Natural killer cell (primary cell): ENCODE measurements at regions not wholly inside any gene's neighbourhood (a gene's known extent, or its start where the extent isn't known, plus 50 kb on each side); places are given as distances from the start of the nearest gene placed in this dataset.

Experiments used
- ATAC-seq, 3 donors: fragments of 150-1000 bp in 2 of 3; fragments of 200-7000 bp in 1 of 3; cut with Tn5 transposase; 1 replicate in 1 of 3; 2 replicates in 2 of 3; pipeline ENCODE4 v1.10.0; 2021; ENCODE audit warnings: mild to moderate bottlenecking in 2 of 3, moderate library complexity in 2 of 3
- DNase-seq, 2 donors: peaks; one replicate each; pipeline versions ENCODE4 v3.0.0 to v3.0.0-alpha.2; 2013 to 2021; ENCODE audit warnings: mixed read lengths in 1 of 2
- H3K27ac ChIP-seq: one replicate; pipeline ENCODE4 v1.5.1; 2013; ENCODE audit warnings: mild to moderate bottlenecking, low read length
- H3K27me3 ChIP-seq: one replicate; pipeline ENCODE4 v1.6.1; 2013; ENCODE audit warnings: low read length; ENCODE audit not compliant: control insufficient read depth, insufficient read depth
- H3K36me3 ChIP-seq: one replicate; pipeline ENCODE4 v1.6.1; 2013; ENCODE audit warnings: low read length; ENCODE audit not compliant: control insufficient read depth, insufficient read depth
- H3K4me1 ChIP-seq: one replicate; pipeline ENCODE4 v1.6.1; 2013; ENCODE audit warnings: low read length; ENCODE audit not compliant: control insufficient read depth, insufficient read depth
- H3K4me3 ChIP-seq: one replicate; pipeline ENCODE4 v1.5.1; 2013; ENCODE audit warnings: low read length
- H3K9me3 ChIP-seq: one replicate; pipeline ENCODE4 v1.6.1; 2013; ENCODE audit warnings: low read length; ENCODE audit not compliant: control insufficient read depth, insufficient read depth
- H3K27ac Mint-ChIP-seq, 2 donors: one replicate each; pipeline ENCODE4 v1.8.0; 2022; ENCODE audit warnings: mild to moderate bottlenecking in 2 of 2, mixed read lengths in 2 of 2, moderate library complexity in 1 of 2
- H3K27me3 Mint-ChIP-seq, 2 donors: one replicate each; pipeline ENCODE4 v1.8.0; 2022; ENCODE audit warnings: low read depth in 2 of 2, mixed read lengths in 2 of 2
- H3K36me3 Mint-ChIP-seq: one replicate; pipeline ENCODE4 v1.8.0; 2022; ENCODE audit warnings: mixed read lengths
- H3K4me1 Mint-ChIP-seq, 2 donors: one replicate each; pipeline ENCODE4 v1.8.0; 2022; ENCODE audit warnings: mixed read lengths in 2 of 2
- H3K4me3 Mint-ChIP-seq: one replicate; pipeline ENCODE4 v1.8.0; 2022; ENCODE audit warnings: mild to moderate bottlenecking, moderate library complexity, mixed read lengths
- H3K9me3 Mint-ChIP-seq, 2 donors: one replicate each; pipeline ENCODE4 v1.8.0; 2022; ENCODE audit warnings: mixed read lengths in 2 of 2
- WGBS: methylation state at CpG from one replicate; pipeline ENCODE4 v1.1.7; 2013; ENCODE audit warnings: missing lambda C conversion rate; ENCODE audit not compliant: insufficient coverage; 5-methylcytosine and 5-hydroxymethylcytosine counted together
- intact Hi-C: fragments of 100-400 bp; cut with micrococcal nuclease; formaldehyde crosslinking; loops from one replicate; pipeline ENCODE4 v1.14.2; 2022
- TF ChIP-seq, protein P1 (sequence below): fragments of 200-600 bp; IDR thresholded peaks from one replicate; pipeline ENCODE4 v1.8.0; 2022; ENCODE audit warnings: antibody characterized with exemption

GRCh38 chr20:39898467-39898852, 790.6 kb downstream of the MAFB start:
- Histone ChIP-seq H3K4me3 (no peak overlapping the region), H3K27me3 (no peaks in the 10 kb centered on the region), H3K9me3 (no peaks in the 10 kb centered on the region), H3K4me1 (no peaks in the 10 kb centered on the region), H3K27ac (no peak overlapping the region), H3K36me3 (no peaks in the 10 kb centered on the region)
- Mint-ChIP-seq H3K27me3 (peaks cover 0 to 9% of the 10 kb centered on the region in 2 donors), H3K9me3 (peaks cover 0 to 10% of the 10 kb centered on the region in 2 donors), H3K27ac (no peak overlapping the region), H3K4me3 (no peak overlapping the region), H3K4me1 (no peaks in the 10 kb centered on the region), H3K36me3 (no peaks in the 10 kb centered on the region)
- TF ChIP-seq, protein P1, sequence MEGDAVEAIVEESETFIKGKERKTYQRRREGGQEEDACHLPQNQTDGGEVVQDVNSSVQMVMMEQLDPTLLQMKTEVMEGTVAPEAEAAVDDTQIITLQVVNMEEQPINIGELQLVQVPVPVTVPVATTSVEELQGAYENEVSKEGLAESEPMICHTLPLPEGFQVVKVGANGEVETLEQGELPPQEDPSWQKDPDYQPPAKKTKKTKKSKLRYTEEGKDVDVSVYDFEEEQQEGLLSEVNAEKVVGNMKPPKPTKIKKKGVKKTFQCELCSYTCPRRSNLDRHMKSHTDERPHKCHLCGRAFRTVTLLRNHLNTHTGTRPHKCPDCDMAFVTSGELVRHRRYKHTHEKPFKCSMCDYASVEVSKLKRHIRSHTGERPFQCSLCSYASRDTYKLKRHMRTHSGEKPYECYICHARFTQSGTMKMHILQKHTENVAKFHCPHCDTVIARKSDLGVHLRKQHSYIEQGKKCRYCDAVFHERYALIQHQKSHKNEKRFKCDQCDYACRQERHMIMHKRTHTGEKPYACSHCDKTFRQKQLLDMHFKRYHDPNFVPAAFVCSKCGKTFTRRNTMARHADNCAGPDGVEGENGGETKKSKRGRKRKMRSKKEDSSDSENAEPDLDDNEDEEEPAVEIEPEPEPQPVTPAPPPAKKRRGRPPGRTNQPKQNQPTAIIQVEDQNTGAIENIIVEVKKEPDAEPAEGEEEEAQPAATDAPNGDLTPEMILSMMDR, result no peak
- ATAC-seq (no peak), DNase-seq (no peak)
- intact Hi-C loops, result loop anchor here (10.0 kb wide), 1 partner anchor 64 kb away; no protein-coding TSS in a partner anchor
- no CpG with 5 or more reads among the region's 2 CpGs for WGBS

GRCh38 chr20:39897781-39898466, 791.1 kb downstream of the MAFB start:
- Mint-ChIP-seq H3K4me3 (no peak overlapping the region), H3K4me1 (no peaks in the 10 kb centered on the region), H3K27me3 (peaks cover 0 to 9% of the 10 kb centered on the region in 2 donors), H3K9me3 (peaks cover 0 to 10% of the 10 kb centered on the region in 2 donors), H3K27ac (no peak overlapping the region), H3K36me3 (no peaks in the 10 kb centered on the region)
- Histone ChIP-seq H3K4me3 (no peak overlapping the region), H3K27ac (no peak overlapping the region), H3K36me3 (no peaks in the 10 kb centered on the region), H3K9me3 (no peaks in the 10 kb centered on the region), H3K27me3 (no peaks in the 10 kb centered on the region), H3K4me1 (no peaks in the 10 kb centered on the region)
- intact Hi-C loops, result loop anchor here (10.0 kb wide), 1 partner anchor 63 kb away; no protein-coding TSS in a partner anchor
- DNase-seq (no peak), ATAC-seq (no peak)
- WGBS, result 88% methylated on average over 4 of the region's 4 CpGs
- TF ChIP-seq, protein P1, result no peak

DNA sequence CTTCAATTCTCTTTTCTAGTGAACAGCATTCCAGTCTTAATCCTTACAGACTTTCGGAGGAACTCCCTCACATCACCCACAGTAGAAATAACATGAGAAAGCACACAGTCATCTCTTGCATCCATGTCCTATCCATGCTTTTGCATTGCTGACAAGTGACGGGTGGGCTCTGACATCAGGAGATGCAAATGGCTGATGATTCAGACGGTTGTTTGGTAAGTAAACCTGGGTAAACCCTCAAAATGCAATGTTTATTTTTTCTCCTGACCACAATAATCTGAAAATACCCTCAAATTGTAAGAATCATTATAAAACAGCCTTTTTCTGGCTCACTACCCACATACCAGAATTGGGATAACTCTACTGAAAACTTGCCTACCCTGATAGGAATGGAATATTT, 792.0 kb downstream of the MAFB start:
- no peak overlapping the region for H3K27ac ChIP-seq

More for the DNA sequence above, 792.0 kb downstream of the MAFB start:
- H3K4me1 ChIP-seq, result no peaks in the 10 kb centered on the region
- peaks cover 0 to 9% of the 10 kb centered on the region in 2 donors for H3K27me3 Mint-ChIP-seq
- ATAC-seq (no peak), DNase-seq (no peak)
- H3K9me3 Mint-ChIP-seq, result peaks cover 0 to 10% of the 10 kb centered on the region in 2 donors
- H3K27ac Mint-ChIP-seq, result no peak overlapping the region
- no peaks in the 10 kb centered on the region for H3K36me3 Mint-ChIP-seq
- no peak overlapping the region for H3K4me3 Mint-ChIP-seq
- no peaks in the 10 kb centered on the region for H3K4me1 Mint-ChIP-seq
- TF ChIP-seq, protein P1, result no peak
- H3K9me3 ChIP-seq, result no peaks in the 10 kb centered on the region
- 90% methylated on average over 2 of the region's 3 CpGs for WGBS
- H3K36me3 ChIP-seq, result no peaks in the 10 kb centered on the region
- H3K27me3 ChIP-seq, result no peaks in the 10 kb centered on the region
- no peak overlapping the region for H3K4me3 ChIP-seq
- intact Hi-C loops, result loop anchor here (10.0 kb wide), 1 partner anchor 62 kb away; no protein-coding TSS in a partner anchor
